ENCODE measurements at regions not wholly inside any gene's neighbourhood (a gene's known extent, or its start where the extent isn't known, plus 50 kb on each side); places are given as distances from the start of the nearest gene placed in this dataset.

- Histone ChIP-seq H3K14ac (ENCODE audit: insufficient read length) (no peak overlapping the region), H4K91ac (replicated peaks; ENCODE audit: insufficient read length, low read length) (no peak overlapping the region), H3K23me2 (ENCODE audit: low read depth, low read length) (no peaks in the 10 kb centered on the region), H4K20me1 (replicated peaks in 1 of 2; ENCODE audit: control insufficient read depth in 1 of 2, insufficient read depth in 2 of 2, low read length in 2 of 2) (no peaks in the 10 kb centered on the region), H2AFZ (ENCODE audit: low read length) (no peak overlapping the region), H3K9ac (replicated peaks in 1 of 4; ENCODE audit: extremely low read depth in 1 of 4, low read depth in 3 of 4, low read length in 3 of 4) (no peak overlapping the region), H3K4ac (replicated peaks; ENCODE audit: insufficient read length, low read depth, low read length) (no peak overlapping the region), H3K4me2 (ENCODE audit: insufficient read depth in 1 of 2, low read depth in 2 of 2, low read length in 2 of 2) (no peak overlapping the region), H3K27me3 (replicated peaks in 1 of 4; ENCODE audit: control insufficient read depth in 3 of 4, extremely low read depth in 1 of 4, insufficient read depth in 3 of 4, low read length in 3 of 4) (no peaks in the 10 kb centered on the region), H2BK20ac (ENCODE audit: low read length) (no peak overlapping the region), H3K56ac (replicated peaks; ENCODE audit: insufficient read length, low read depth, low read length) (no peak overlapping the region), H3K27ac (ENCODE audit: low read depth, low read length) (no peak overlapping the region), H3K79me1 (ENCODE audit: low read depth, low read length) (no peaks in the 10 kb centered on the region), H4K8ac (ENCODE audit: extremely low read depth, insufficient read depth, low read length) (no peak overlapping the region), H2BK12ac (ENCODE audit: low read depth, low read length) (no peak overlapping the region), H3K79me2 (ENCODE audit: control insufficient read depth in 1 of 2, insufficient read depth in 2 of 2, low read length in 2 of 2) (no peaks in the 10 kb centered on the region), H4K5ac (ENCODE audit: insufficient read length, low read depth, low read length) (no peak overlapping the region), H3K23ac (ENCODE audit: insufficient read length) (no peak overlapping the region), H2BK15ac (ENCODE audit: low read length) (no peak overlapping the region), H3K18ac (ENCODE audit: extremely low read depth, low read length) (no peak overlapping the region), H2BK5ac (ENCODE audit: low read depth, low read length) (no peak overlapping the region), H3K9me3 (ENCODE audit: insufficient read depth in 2 of 2, low read depth in 1 of 2, low read length in 1 of 2) (no peaks in the 10 kb centered on the region), H3K36me3 (ENCODE audit: control insufficient read depth in 2 of 4, insufficient read depth in 4 of 4, low read length in 3 of 4) (no peaks in the 10 kb centered on the region), H3K4me1 (replicated peaks in 1 of 4; ENCODE audit: control insufficient read depth in 3 of 4, insufficient read depth in 4 of 4, low read length in 3 of 4) (peaks cover 0 to 2% (median 0%) of the 10 kb centered on the region in 4 experiments; a peak in 1 of 7 replicates), H3K4me3 (ENCODE audit: extremely low read depth in 1 of 4, insufficient read depth in 2 of 4, low read depth in 3 of 4, low read length in 4 of 4) (no peak overlapping the region), H2BK120ac (replicated peaks; ENCODE audit: low read depth, low read length) (no peak overlapping the region), H2AK5ac (ENCODE audit: low read depth, low read length) (no peak overlapping the region)
- TF ChIP-seq NANOG (IDR thresholded peaks at IDR 0.05; ENCODE audit: insufficient read depth, low read depth, low read length, poor library complexity, severe bottlenecking) (no peak), ATF3 (IDR thresholded peaks at IDR 0.05; ENCODE audit: insufficient read depth, low read depth, low read length) (no peak), JUN (IDR thresholded peaks at IDR 0.05; ENCODE audit: low read depth, low read length) (no peak), SAP30 (IDR thresholded peaks at IDR 0.05; ENCODE audit: insufficient read depth, insufficient replicate concordance, low read length) (no peak), CBX5 (IDR thresholded peaks at IDR 0.05; ENCODE audit: low read depth, low read length) (no peak), CHD1 (IDR thresholded peaks at IDR 0.05; ENCODE audit: low read depth, low read length) (no peak), NRF1 (IDR thresholded peaks at IDR 0.05; ENCODE audit: low read depth, low read length) (no peak), POU5F1 (IDR thresholded peaks at IDR 0.05; ENCODE audit: low read depth, low read length) (no peak), RAD21 (IDR thresholded peaks at IDR 0.05 in 1 of 2, conservative IDR thresholded peaks at IDR 0.05 in 1 of 2; ENCODE audit: low read depth in 2 of 2, low read length in 2 of 2) (no peak), FOSL1 (IDR thresholded peaks at IDR 0.05; ENCODE audit: insufficient read depth, low read depth, low read length) (no peak), BRCA1 (IDR thresholded peaks at IDR 0.05; ENCODE audit: low read depth, low read length) (no peak)
- ChIA-PET POLR2A (ENCODE audit: partially characterized antibody) (no interaction called here), CTCF (ENCODE audit: partially characterized antibody) (interaction anchor here (0.6 kb wide), 1 partner anchor 631 kb away, joined by 3 read pairs; no protein-coding TSS in a partner anchor)
- FAIRE-seq (no peak), DNase-seq (ENCODE audit: low read depth in 1 of 2, low spot score in 2 of 2) (no peak)
- WGBS, 2 experiments (ENCODE audit: extremely low coverage in 1 of 2, insufficient coverage in 1 of 2, insufficient read length in 1 of 2, insufficient replicate concordance in 2 of 2, low coverage in 1 of 2, low lambda C conversion rate in 2 of 2, missing lambda C conversion rate in 1 of 2) = 81% methylated on average over 3 of the region's 3 CpGs; no CpG with 5 or more reads in 1 of the 2 experiments
These were observed 470.5 kb downstream of the PLK2 start for GRCh38 chr5:57989378-57989777.

All from H1 (cell line).